B cell (primary cell): ENCODE measurements at regions not wholly inside any gene's neighbourhood (a gene's known extent, or its start where the extent isn't known, plus 50 kb on each side); places are given as distances from the start of the nearest gene placed in this dataset.
"Not testable (repeated sequence)": the region's sequence is repeated elsewhere in the genome, so short reads cannot be mapped to it uniquely, and the experiment has no call there.

Source experiments
- ATAC-seq: fragments of 200-7000 bp; cut with Tn5 transposase; one replicate; pipeline ENCODE4 v1.10.0; 2021; ENCODE audit warnings: low read depth, mild to moderate bottlenecking, moderate number of reproducible peaks, moderate library complexity
- CTCF ChIA-PET: fragments of 350-600 bp; sonication (Branson Sonifier 250); formaldehyde crosslinking; loops from one replicate; lab custom pipeline; 2021; ENCODE audit warnings: antibody characterized with exemption, inconsistent platforms; lab: Charles Lee
- POLR2A ChIA-PET: fragments of 350-600 bp; sonication (Branson Sonifier 250); formaldehyde crosslinking; loops from one replicate; lab custom pipeline; 2021; ENCODE audit warnings: antibody characterized with exemption; lab: Charles Lee
- DNase-seq: peaks from one replicate; pipeline ENCODE4 v3.0.0; 2013
- H2AFZ ChIP-seq: 2 replicates; pipeline ENCODE4 v1.6.1; 2012; ENCODE audit warnings: mild to moderate bottlenecking, low read depth, low read length; ENCODE audit not compliant: insufficient read depth, poor library complexity, severe bottlenecking
- H3K27ac ChIP-seq, 2 donors: 1 replicate in 1 of 2; 2 replicates in 1 of 2; pipeline ENCODE4 v1.5.1; 2012 to 2013; ENCODE audit warnings: low read length in 2 of 2, mild to moderate bottlenecking in 2 of 2, moderate library complexity in 1 of 2
- H3K27me3 ChIP-seq, 4 experiments: fragments of 200-600 bp in 1 of 4; sonication (generic) in 1 of 4; replicated peaks in 1 of 4; 1 replicate in 2 of 4; 2 replicates in 2 of 4; pipeline versions ENCODE4 v1.6.1 to v1.7.0; 2013 to 2016; ENCODE audit warnings: low read length in 3 of 4, mild to moderate bottlenecking in 2 of 4, mixed read lengths in 1 of 4, moderate library complexity in 1 of 4; ENCODE audit not compliant: insufficient read depth in 4 of 4, control insufficient read depth in 3 of 4; ENCODE audit errors: control extremely low read depth in 1 of 4
- H3K36me3 ChIP-seq, 2 experiments: replicated peaks in 1 of 2; 1 replicate in 1 of 2; 2 replicates in 1 of 2; pipeline versions ENCODE4 v1.6.1 to v1.7.1; 2013; ENCODE audit warnings: low read length in 1 of 2; ENCODE audit not compliant: insufficient read depth in 2 of 2, control insufficient read depth in 1 of 2; ENCODE audit errors: control extremely low read depth in 1 of 2, extremely low read depth in 1 of 2
- H3K4me1 ChIP-seq, 2 donors: fragments of 200-600 bp in 1 of 2; sonication (generic) in 1 of 2; 1 replicate in 1 of 2; 2 replicates in 1 of 2; pipeline versions ENCODE4 v1.5.1 to v1.6.1; 2013 to 2017; ENCODE audit warnings: low read length in 2 of 2; ENCODE audit not compliant: control insufficient read depth in 2 of 2, insufficient read depth in 2 of 2
- H3K4me2 ChIP-seq: replicated peaks from 2 replicates; pipeline ENCODE3; 2012; ENCODE audit warnings: mild to moderate bottlenecking, low read depth, low read length; ENCODE audit not compliant: poor library complexity, severe bottlenecking
- H3K4me3 ChIP-seq, 5 experiments: fragments of 200-600 bp in 1 of 5; sonication (generic) in 1 of 5; 1 replicate in 3 of 5; 2 replicates in 2 of 5; pipeline versions ENCODE4 v1.5.1 to v1.7.0; 2011 to 2016; ENCODE audit warnings: low read length in 4 of 5, mild to moderate bottlenecking in 4 of 5, low read depth in 2 of 5, control low read depth in 1 of 5, moderate library complexity in 1 of 5; ENCODE audit not compliant: insufficient read depth in 1 of 5; ENCODE audit errors: control extremely low read depth in 1 of 5, extremely low read depth in 1 of 5
- H3K79me2 ChIP-seq: fragments of 200-600 bp; sonication (generic); one replicate; pipeline ENCODE4 v1.6.0; 2016; ENCODE audit warnings: low read length; ENCODE audit not compliant: control insufficient read depth, insufficient read depth
- H3K9ac ChIP-seq: fragments of 200-600 bp; sonication (generic); 2 replicates; pipeline ENCODE4 v1.6.1; 2017; ENCODE audit warnings: mild to moderate bottlenecking, low read length, moderate library complexity
- H3K9me3 ChIP-seq, 3 donors: one replicate each; pipeline versions ENCODE4 v1.6.1 to v1.7.1; 2013; ENCODE audit warnings: low read length in 2 of 3; ENCODE audit not compliant: control insufficient read depth in 2 of 3, insufficient read depth in 1 of 3; ENCODE audit errors: control extremely low read depth in 1 of 3
- H4K20me1 ChIP-seq: 2 replicates; pipeline ENCODE4 v1.6.0; 2012; ENCODE audit warnings: mild to moderate bottlenecking, low read length; ENCODE audit not compliant: insufficient read depth, control insufficient read depth, poor library complexity, severe bottlenecking
- H3K27ac Mint-ChIP-seq: one replicate; pipeline ENCODE4 v1.8.0; 2021; ENCODE audit warnings: mixed read lengths
- H3K27me3 Mint-ChIP-seq: one replicate; pipeline ENCODE4 v1.8.0; 2021; ENCODE audit warnings: mixed read lengths
- H3K4me1 Mint-ChIP-seq: one replicate; pipeline ENCODE4 v1.8.0; 2021; ENCODE audit warnings: mixed read lengths
- H3K4me3 Mint-ChIP-seq: one replicate; pipeline ENCODE4 v1.8.0; 2021; ENCODE audit warnings: mixed read lengths
- H3K9me3 Mint-ChIP-seq: one replicate; pipeline ENCODE4 v1.8.0; 2022; ENCODE audit warnings: mixed read lengths; ENCODE audit not compliant: insufficient read depth
- EZH2 ChIP-seq: IDR thresholded peaks from 2 replicates; pipeline ENCODE4 v1.6.1; 2012; ENCODE audit warnings: borderline replicate concordance, low read depth, mild to moderate bottlenecking, moderate library complexity, low read length; ENCODE audit not compliant: insufficient read depth, poor library complexity, severe bottlenecking
- WGBS: methylation state at CpG from one replicate; pipeline ENCODE4 v1.1.5; 2013; ENCODE audit warnings: missing lambda C conversion rate; ENCODE audit not compliant: insufficient coverage; 5-methylcytosine and 5-hydroxymethylcytosine counted together
- intact Hi-C: fragments of 100-400 bp; cut with micrococcal nuclease; formaldehyde crosslinking; loops from one replicate; pipeline ENCODE4 v1.10.0; 2022
- TF ChIP-seq, protein P1 (sequence below): fragments of 200-600 bp; IDR thresholded peaks from one replicate; pipeline ENCODE4 v1.8.0; 2022; ENCODE audit warnings: antibody characterized with exemption, mild to moderate bottlenecking

DNA sequence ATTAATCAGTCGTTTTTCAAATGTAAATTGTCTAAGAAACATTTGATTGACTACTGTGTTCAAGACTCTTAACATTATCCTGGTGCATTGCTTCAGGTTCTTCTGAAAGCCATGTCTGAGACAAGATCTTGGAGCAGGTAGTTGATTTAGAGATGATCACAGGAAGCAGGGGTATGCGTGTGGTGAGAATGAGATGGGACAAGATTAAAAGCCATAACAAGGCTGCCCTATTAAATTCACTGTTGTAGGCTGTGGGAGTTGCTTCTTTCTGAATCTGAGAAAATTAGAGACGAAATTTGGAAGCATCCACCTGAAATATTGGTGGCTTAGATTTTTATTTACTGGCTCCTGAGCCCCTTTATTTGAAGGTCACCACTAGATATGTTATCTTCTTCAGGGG lies 687.4 kb upstream of the SLITRK6 start:
- no peaks in the 10 kb centered on the region for H3K4me1 ChIP-seq
- Mint-ChIP-seq H3K27me3 (no peaks in the 10 kb centered on the region), H3K4me3 (no peak overlapping the region), H3K27ac (no peak overlapping the region), H3K9me3 (no peaks in the 10 kb centered on the region), H3K4me1 (no peaks in the 10 kb centered on the region)
- DNase-seq (no peak), ATAC-seq (no peak)
- H4K20me1 ChIP-seq: no peaks in the 10 kb centered on the region
- ChIA-PET POLR2A (no interaction called here), CTCF (no interaction called here)
- no peak overlapping the region for H3K4me2 ChIP-seq
- H3K27ac ChIP-seq: no peak overlapping the region
- no peak overlapping the region for H2AFZ ChIP-seq
- 100% methylated on average over 1 of the region's 3 CpGs for WGBS
- no peaks in the 10 kb centered on the region for H3K79me2 ChIP-seq
- no peaks in the 10 kb centered on the region for H3K9me3 ChIP-seq
- intact Hi-C loops: no loop called here
- no peak overlapping the region for H3K9ac ChIP-seq
- H3K4me3 ChIP-seq: no peak overlapping the region
- no peaks in the 10 kb centered on the region for H3K27me3 ChIP-seq
- TF ChIP-seq, protein P1, sequence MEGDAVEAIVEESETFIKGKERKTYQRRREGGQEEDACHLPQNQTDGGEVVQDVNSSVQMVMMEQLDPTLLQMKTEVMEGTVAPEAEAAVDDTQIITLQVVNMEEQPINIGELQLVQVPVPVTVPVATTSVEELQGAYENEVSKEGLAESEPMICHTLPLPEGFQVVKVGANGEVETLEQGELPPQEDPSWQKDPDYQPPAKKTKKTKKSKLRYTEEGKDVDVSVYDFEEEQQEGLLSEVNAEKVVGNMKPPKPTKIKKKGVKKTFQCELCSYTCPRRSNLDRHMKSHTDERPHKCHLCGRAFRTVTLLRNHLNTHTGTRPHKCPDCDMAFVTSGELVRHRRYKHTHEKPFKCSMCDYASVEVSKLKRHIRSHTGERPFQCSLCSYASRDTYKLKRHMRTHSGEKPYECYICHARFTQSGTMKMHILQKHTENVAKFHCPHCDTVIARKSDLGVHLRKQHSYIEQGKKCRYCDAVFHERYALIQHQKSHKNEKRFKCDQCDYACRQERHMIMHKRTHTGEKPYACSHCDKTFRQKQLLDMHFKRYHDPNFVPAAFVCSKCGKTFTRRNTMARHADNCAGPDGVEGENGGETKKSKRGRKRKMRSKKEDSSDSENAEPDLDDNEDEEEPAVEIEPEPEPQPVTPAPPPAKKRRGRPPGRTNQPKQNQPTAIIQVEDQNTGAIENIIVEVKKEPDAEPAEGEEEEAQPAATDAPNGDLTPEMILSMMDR: no peak
- no peak for TF ChIP-seq EZH2
- no peaks in the 10 kb centered on the region for H3K36me3 ChIP-seq

DNA sequence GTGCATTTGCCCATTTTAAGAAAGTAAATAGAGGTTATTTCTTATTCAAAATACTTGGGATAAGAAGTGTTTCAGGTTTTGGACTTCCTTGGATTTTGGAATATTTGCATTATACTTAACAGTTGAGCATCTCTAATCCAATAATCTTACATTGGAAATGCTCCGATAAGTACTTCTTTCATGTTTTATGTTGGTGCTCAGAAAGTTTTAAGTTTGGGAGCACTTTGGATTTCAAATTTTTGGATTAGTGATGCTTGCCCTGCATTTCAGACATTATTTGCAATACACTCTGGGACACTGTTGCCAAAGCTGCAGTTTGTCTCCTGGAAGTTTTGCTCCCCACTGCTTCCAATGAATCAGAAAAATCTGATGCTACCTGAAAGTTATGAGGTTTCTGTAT lies 691.9 kb upstream of the SLITRK6 start:
- no peak overlapping the region for H3K9ac ChIP-seq
- H3K27me3 ChIP-seq: no peaks in the 10 kb centered on the region
- no peaks in the 10 kb centered on the region for H4K20me1 ChIP-seq
- no peak overlapping the region for H2AFZ ChIP-seq
- no peak overlapping the region for H3K4me3 ChIP-seq
- intact Hi-C loops: no loop called here
- CTCF ChIA-PET: no interaction called here
- H3K79me2 ChIP-seq: no peaks in the 10 kb centered on the region
- H3K4me3 Mint-ChIP-seq: no peak overlapping the region
- H3K9me3 ChIP-seq: no peaks in the 10 kb centered on the region
- no peaks in the 10 kb centered on the region for H3K4me1 Mint-ChIP-seq
- WGBS: no CpG with 5 or more reads among the region's 1 CpG
- H3K27ac Mint-ChIP-seq: no peak overlapping the region
- no peaks in the 10 kb centered on the region for H3K4me1 ChIP-seq
- no peak overlapping the region for H3K27ac ChIP-seq
- H3K36me3 ChIP-seq: no peaks in the 10 kb centered on the region
- H3K4me2 ChIP-seq: no peak overlapping the region
- H3K9me3 Mint-ChIP-seq: no peaks in the 10 kb centered on the region
- DNase-seq (no peak), ATAC-seq (no peak)
- H3K27me3 Mint-ChIP-seq: no peaks in the 10 kb centered on the region
- POLR2A ChIA-PET: no interaction called here
- TF ChIP-seq, protein P1: no peak
- no peak for TF ChIP-seq EZH2

DNA sequence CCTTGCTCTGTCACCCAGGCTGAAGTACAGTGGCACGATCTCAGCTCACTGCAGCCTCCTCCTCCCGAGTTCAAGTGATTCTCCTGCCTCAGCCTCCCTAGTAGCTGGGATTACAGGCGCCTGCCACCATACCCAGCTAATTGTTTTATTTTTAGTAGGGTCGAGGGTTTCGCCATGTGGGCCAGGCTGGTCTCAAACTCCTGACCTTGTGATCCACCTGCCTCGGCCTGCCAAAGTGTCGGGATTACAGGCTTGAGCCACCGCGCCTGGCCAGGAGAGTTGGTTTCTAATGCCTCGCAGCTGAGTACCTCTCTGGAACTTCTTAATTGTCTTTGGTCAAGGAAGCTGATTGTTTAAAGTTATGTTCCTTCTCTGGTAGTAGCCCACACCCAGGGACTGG lies 702.7 kb upstream of the SLITRK6 start:
- H3K36me3 ChIP-seq, H3K9ac ChIP-seq, H4K20me1 ChIP-seq, H3K79me2 ChIP-seq, CTCF ChIA-PET, H2AFZ ChIP-seq, H3K27me3 ChIP-seq, H3K27me3 Mint-ChIP-seq, H3K4me1 Mint-ChIP-seq, H3K4me3 ChIP-seq, H3K27ac ChIP-seq, intact Hi-C loops, H3K4me3 Mint-ChIP-seq, ATAC-seq, H3K4me1 ChIP-seq, H3K27ac Mint-ChIP-seq, H3K9me3 Mint-ChIP-seq, POLR2A ChIA-PET, H3K4me2 ChIP-seq, DNase-seq: not testable (repeated sequence)
- peaks cover 0 to 10% (median 0%) of the 10 kb centered on the region in 3 donors for H3K9me3 ChIP-seq
- 95% methylated on average over 7 of the region's 10 CpGs for WGBS
